SK-N-MC (cell line): ENCODE measurements at regions not wholly inside any gene's neighbourhood (a gene's known extent, or its start where the extent isn't known, plus 50 kb on each side); places are given as distances from the start of the nearest gene placed in this dataset.

Source experiments
- EZH2 ChIP-seq: fragments of 200-600 bp; sonication (generic); IDR thresholded peaks from one replicate; pipeline ENCODE4 v1.6.1; 2017; ENCODE audit warnings: antibody characterized with exemption
- POLR2AphosphoS5 ChIP-seq: IDR thresholded peaks from 2 replicates; pipeline ENCODE4 v1.6.1; 2012; ENCODE audit warnings: mild to moderate bottlenecking, low read depth, low read length, borderline replicate concordance

- TF ChIP-seq EZH2 (no peak), POLR2AphosphoS5 (no peak)
Observed at GRCh38 chr13:53691417-53691816, 662.8 kb downstream of the OLFM4 start.
